ENCODE measurements at regions not wholly inside any gene's neighbourhood (a gene's known extent, or its start where the extent isn't known, plus 50 kb on each side); places are given as distances from the start of the nearest gene placed in this dataset.

DNA sequence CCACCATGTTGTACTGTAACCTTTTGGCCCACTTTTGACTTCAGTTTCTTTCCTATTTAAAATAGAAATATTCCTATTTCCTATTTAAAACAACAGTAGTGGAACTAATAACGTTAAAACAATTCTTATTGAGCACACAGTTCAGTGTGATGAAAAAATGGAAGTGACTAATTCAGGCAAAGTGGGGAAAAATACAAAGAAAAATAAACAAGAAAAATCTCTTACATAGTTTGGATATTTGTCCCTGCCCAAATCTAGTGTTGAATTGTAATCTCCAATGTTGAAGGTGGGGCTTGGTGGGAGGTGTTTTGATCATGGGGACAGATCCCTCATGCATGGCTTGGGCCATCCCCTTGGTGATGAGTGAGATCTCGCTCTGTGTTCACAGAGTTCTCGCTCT lies 198.1 kb upstream of the CPHXL start:
- no peaks in the 10 kb centered on the region for H3K36me3 Mint-ChIP-seq
- intact Hi-C loops (cut with micrococcal nuclease), result no loop called here
- no peaks in the 10 kb centered on the region for H3K27me3 Mint-ChIP-seq
- Histone ChIP-seq H3K4me3 (ENCODE audit: low read length in 2 of 2) (no peak overlapping the region), H3K27me3 (ENCODE audit: insufficient read depth, low read length) (no peaks in the 10 kb centered on the region), H3K9me3 (ENCODE audit: control insufficient read depth in 1 of 2, low read length in 2 of 2) (no peaks in the 10 kb centered on the region), H3K36me3 (ENCODE audit: insufficient read depth, low read length) (no peaks in the 10 kb centered on the region), H3K4me1 (ENCODE audit: insufficient read depth, low read length) (no peaks in the 10 kb centered on the region), H3K27ac (ENCODE audit: low read depth, low read length) (no peak overlapping the region)
- CTCF ChIA-PET (ENCODE audit: partially characterized antibody), result no interaction called here
- POLR2A ChIA-PET (ENCODE audit: partially characterized antibody), result no interaction called here
- H3K4me1 Mint-ChIP-seq, result no peaks in the 10 kb centered on the region
- H3K9me3 Mint-ChIP-seq, result peaks cover 0 to 18% (median 4%) of the 10 kb centered on the region in 8 donors
- no peak overlapping the region for H3K27ac Mint-ChIP-seq
- no peak overlapping the region for H3K4me3 Mint-ChIP-seq
- no peak for DNase-seq

DNA sequence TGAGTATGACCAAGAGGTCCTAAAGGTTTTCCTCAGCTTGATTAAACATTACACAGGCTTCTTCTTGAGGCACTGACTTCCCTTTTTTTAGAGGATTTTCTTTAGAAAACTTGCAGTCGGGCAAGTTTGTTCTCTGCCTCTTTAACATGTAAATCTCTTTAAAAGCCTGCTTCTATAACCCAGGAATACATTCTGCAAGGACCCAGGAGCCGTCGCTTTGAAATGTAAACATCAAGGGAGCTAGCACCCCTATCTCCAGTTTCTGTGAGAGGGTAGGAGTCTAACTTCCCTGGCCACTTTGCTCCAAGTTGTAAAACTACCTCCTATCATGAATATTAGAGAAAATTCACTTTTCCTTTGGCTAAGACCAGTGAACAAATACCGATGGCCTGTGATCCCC lies 201.5 kb upstream of the CPHXL start:
- Mint-ChIP-seq H3K4me3 (no peak overlapping the region), H3K4me1 (no peaks in the 10 kb centered on the region), H3K27ac (no peak overlapping the region), H3K9me3 (peaks cover 0 to 30% (median 7%) of the 10 kb centered on the region in 8 donors), H3K36me3 (no peaks in the 10 kb centered on the region), H3K27me3 (no peaks in the 10 kb centered on the region)
- no peaks in the 10 kb centered on the region for H3K9me3 ChIP-seq (ENCODE audit: control insufficient read depth in 1 of 2, low read length in 2 of 2)
- CTCF ChIA-PET (ENCODE audit: partially characterized antibody), result no interaction called here
- intact Hi-C loops (cut with micrococcal nuclease), result no loop called here
- POLR2A ChIA-PET (ENCODE audit: partially characterized antibody), result no interaction called here
- no peak overlapping the region for H3K27ac ChIP-seq (ENCODE audit: low read depth, low read length)
- no peaks in the 10 kb centered on the region for H3K4me1 ChIP-seq (ENCODE audit: insufficient read depth, low read length)
- no peak for DNase-seq
- H3K27me3 ChIP-seq (ENCODE audit: insufficient read depth, low read length), result no peaks in the 10 kb centered on the region
- no peaks in the 10 kb centered on the region for H3K36me3 ChIP-seq (ENCODE audit: insufficient read depth, low read length)
- no peak overlapping the region for H3K4me3 ChIP-seq (ENCODE audit: low read length in 2 of 2)

DNA sequence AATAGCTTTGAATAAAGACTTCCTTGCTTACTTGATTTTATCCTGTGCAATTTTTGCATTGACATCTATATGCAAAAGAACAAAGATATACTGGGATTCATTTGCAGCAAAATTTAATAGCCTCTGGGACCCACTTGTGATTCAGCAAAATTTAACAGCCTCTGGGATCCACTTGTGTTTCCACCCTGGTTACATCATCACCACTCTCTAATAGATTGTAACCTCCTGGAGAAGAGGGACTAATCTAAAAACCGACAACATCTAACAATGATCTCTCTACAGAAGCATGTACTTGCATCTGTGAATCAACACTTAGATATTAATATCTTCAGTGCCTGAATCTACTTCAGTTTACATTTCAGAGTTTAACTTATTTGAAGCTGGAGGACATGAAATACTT lies 202.0 kb upstream of the CPHXL start:
- Histone ChIP-seq H3K9me3 (ENCODE audit: control insufficient read depth in 1 of 2, low read length in 2 of 2) (no peaks in the 10 kb centered on the region), H3K4me1 (ENCODE audit: insufficient read depth, low read length) (no peaks in the 10 kb centered on the region), H3K4me3 (ENCODE audit: low read length in 2 of 2) (no peak overlapping the region), H3K36me3 (ENCODE audit: insufficient read depth, low read length) (no peaks in the 10 kb centered on the region), H3K27ac (ENCODE audit: low read depth, low read length) (no peak overlapping the region), H3K27me3 (ENCODE audit: insufficient read depth, low read length) (no peaks in the 10 kb centered on the region)
- peaks cover 0 to 30% (median 7%) of the 10 kb centered on the region in 8 donors for H3K9me3 Mint-ChIP-seq
- no peaks in the 10 kb centered on the region for H3K27me3 Mint-ChIP-seq
- no peak overlapping the region for H3K27ac Mint-ChIP-seq
- H3K4me3 Mint-ChIP-seq, result no peak overlapping the region
- intact Hi-C loops (cut with micrococcal nuclease), result no loop called here
- DNase-seq, result no peak
- POLR2A ChIA-PET (ENCODE audit: partially characterized antibody), result no interaction called here
- no peaks in the 10 kb centered on the region for H3K36me3 Mint-ChIP-seq
- no peaks in the 10 kb centered on the region for H3K4me1 Mint-ChIP-seq
- CTCF ChIA-PET (ENCODE audit: partially characterized antibody), result no interaction called here

DNA sequence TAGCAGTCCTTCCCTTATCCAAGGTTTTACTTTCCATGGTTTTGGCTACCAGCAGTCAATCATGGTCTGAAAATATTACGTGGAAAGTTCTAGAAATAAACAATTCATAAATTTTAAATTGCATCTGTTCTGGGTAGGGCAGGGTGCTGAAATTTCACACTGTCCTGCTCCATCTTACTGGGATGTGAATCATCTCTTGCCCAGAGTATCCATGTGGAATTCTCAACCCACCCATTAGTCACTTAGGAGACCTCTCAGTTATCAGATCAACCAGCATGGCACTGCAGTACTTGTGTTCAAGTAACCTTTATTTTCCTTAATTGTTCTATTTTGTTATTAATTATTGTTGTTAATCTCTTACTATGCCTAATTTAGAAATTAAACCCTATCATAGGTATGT lies 202.8 kb upstream of the CPHXL start:
- Mint-ChIP-seq H3K27me3 (no peaks in the 10 kb centered on the region), H3K4me3 (no peak overlapping the region), H3K27ac (no peak overlapping the region), H3K4me1 (no peaks in the 10 kb centered on the region), H3K36me3 (no peaks in the 10 kb centered on the region), H3K9me3 (peaks cover 0 to 30% (median 7%) of the 10 kb centered on the region in 8 donors)
- Histone ChIP-seq H3K27ac (ENCODE audit: low read depth, low read length) (no peak overlapping the region), H3K27me3 (ENCODE audit: insufficient read depth, low read length) (no peaks in the 10 kb centered on the region), H3K36me3 (ENCODE audit: insufficient read depth, low read length) (no peaks in the 10 kb centered on the region), H3K4me1 (ENCODE audit: insufficient read depth, low read length) (no peaks in the 10 kb centered on the region), H3K4me3 (ENCODE audit: low read length in 2 of 2) (no peak overlapping the region), H3K9me3 (ENCODE audit: control insufficient read depth in 1 of 2, low read length in 2 of 2) (no peaks in the 10 kb centered on the region)
- intact Hi-C loops (cut with micrococcal nuclease), result no loop called here
- no peak for DNase-seq
- CTCF ChIA-PET (ENCODE audit: partially characterized antibody), result no interaction called here
- POLR2A ChIA-PET (ENCODE audit: partially characterized antibody), result no interaction called here

DNA sequence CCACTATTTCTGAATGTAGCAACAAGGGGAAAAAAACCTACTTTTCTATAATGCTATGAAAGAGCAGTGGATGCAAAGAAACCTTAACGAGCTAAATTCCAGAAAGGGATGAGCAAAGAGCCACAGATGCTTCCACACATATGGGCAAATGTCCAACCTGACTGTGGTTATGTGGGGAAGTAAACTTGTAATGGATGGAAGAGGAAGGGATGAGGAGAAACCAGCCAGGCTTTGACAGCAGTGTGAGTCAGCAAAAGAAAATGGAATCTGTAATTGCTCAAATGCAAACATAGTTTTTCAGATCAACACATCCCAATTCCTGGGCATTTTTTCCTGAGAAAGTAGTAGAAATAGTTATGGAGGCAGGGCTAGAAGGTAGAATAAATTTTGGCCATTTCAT lies 204.8 kb upstream of the CPHXL start:
- DNase-seq, result no peak
- no peak overlapping the region for H3K4me3 Mint-ChIP-seq
- Histone ChIP-seq H3K36me3 (ENCODE audit: insufficient read depth, low read length) (no peaks in the 10 kb centered on the region), H3K4me1 (ENCODE audit: insufficient read depth, low read length) (no peaks in the 10 kb centered on the region), H3K27me3 (ENCODE audit: insufficient read depth, low read length) (no peaks in the 10 kb centered on the region), H3K4me3 (ENCODE audit: low read length in 2 of 2) (no peak overlapping the region), H3K27ac (ENCODE audit: low read depth, low read length) (no peak overlapping the region), H3K9me3 (ENCODE audit: control insufficient read depth in 1 of 2, low read length in 2 of 2) (no peaks in the 10 kb centered on the region)
- CTCF ChIA-PET (ENCODE audit: partially characterized antibody), result no interaction called here
- H3K27ac Mint-ChIP-seq, result no peak overlapping the region
- no peaks in the 10 kb centered on the region for H3K27me3 Mint-ChIP-seq
- no peaks in the 10 kb centered on the region for H3K4me1 Mint-ChIP-seq
- peaks cover 0 to 30% (median 6%) of the 10 kb centered on the region in 8 donors for H3K9me3 Mint-ChIP-seq
- intact Hi-C loops (cut with micrococcal nuclease), result no loop called here
- POLR2A ChIA-PET (ENCODE audit: partially characterized antibody), result no interaction called here
- no peaks in the 10 kb centered on the region for H3K36me3 Mint-ChIP-seq

DNA sequence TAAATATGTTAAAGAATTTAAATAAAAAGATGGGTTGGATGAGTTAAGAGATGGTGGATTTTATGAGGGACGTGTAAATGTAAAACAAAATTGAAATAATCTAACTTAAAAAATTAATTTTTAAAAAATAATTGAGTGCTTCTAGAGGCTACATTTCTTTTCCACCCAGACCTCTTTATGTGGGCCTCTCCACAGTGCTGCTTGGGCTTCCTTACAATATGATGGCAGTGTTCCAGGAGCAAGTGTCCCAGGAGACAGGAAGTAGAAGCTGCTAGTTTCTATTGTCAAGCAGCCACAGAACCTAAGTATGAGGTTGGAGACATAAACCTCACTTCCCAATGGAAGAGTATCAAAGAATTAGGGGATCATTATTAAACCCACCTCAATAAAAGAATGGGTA lies 205.7 kb upstream of the CPHXL start:
- Mint-ChIP-seq H3K4me1 (no peaks in the 10 kb centered on the region), H3K4me3 (no peak overlapping the region), H3K27me3 (no peaks in the 10 kb centered on the region), H3K9me3 (peaks cover 0 to 30% (median 6%) of the 10 kb centered on the region in 8 donors), H3K36me3 (no peaks in the 10 kb centered on the region), H3K27ac (no peak overlapping the region)
- DNase-seq, result no peak
- no peaks in the 10 kb centered on the region for H3K36me3 ChIP-seq (ENCODE audit: insufficient read depth, low read length)
- POLR2A ChIA-PET (ENCODE audit: partially characterized antibody), result no interaction called here
- no peaks in the 10 kb centered on the region for H3K27me3 ChIP-seq (ENCODE audit: insufficient read depth, low read length)
- no peak overlapping the region for H3K4me3 ChIP-seq (ENCODE audit: low read length in 2 of 2)
- CTCF ChIA-PET (ENCODE audit: partially characterized antibody), result no interaction called here
- no peaks in the 10 kb centered on the region for H3K4me1 ChIP-seq (ENCODE audit: insufficient read depth, low read length)
- intact Hi-C loops (cut with micrococcal nuclease), result no loop called here
- H3K27ac ChIP-seq (ENCODE audit: low read depth, low read length), result no peak overlapping the region
- H3K9me3 ChIP-seq (ENCODE audit: control insufficient read depth in 1 of 2, low read length in 2 of 2), result no peaks in the 10 kb centered on the region

DNA sequence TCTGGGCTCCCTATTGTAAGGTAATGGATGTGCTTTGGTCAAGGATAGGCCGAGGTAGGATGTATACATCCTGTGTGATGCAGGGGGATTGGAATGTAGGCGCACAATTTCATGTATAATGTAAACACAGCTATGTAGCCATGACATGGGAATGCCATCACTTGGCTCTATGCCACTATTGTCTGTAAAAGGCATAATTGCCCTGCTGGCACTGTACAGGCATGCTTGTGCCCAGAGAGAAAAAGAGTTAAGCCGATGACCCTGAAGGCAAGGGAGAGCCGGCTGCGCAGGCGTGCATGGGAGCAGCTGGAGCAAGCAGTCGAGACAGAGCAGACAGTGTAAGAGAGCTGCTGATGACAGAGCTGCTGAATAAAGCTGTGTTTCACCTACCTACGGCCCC lies 212.5 kb upstream of the CPHXL start:
- CTCF ChIA-PET (ENCODE audit: partially characterized antibody), result no interaction called here
- no peaks in the 10 kb centered on the region for H3K4me1 ChIP-seq (ENCODE audit: insufficient read depth, low read length)
- no peak overlapping the region for H3K27ac Mint-ChIP-seq
- no peak overlapping the region for H3K4me3 ChIP-seq (ENCODE audit: low read length in 2 of 2)
- H3K27me3 Mint-ChIP-seq, result no peaks in the 10 kb centered on the region
- intact Hi-C loops (cut with micrococcal nuclease), result no loop called here
- H3K4me1 Mint-ChIP-seq, result no peaks in the 10 kb centered on the region
- H3K9me3 Mint-ChIP-seq, result peaks cover 0 to 12% (median 0%) of the 10 kb centered on the region in 8 donors
- no peaks in the 10 kb centered on the region for H3K36me3 ChIP-seq (ENCODE audit: insufficient read depth, low read length)
- H3K27ac ChIP-seq (ENCODE audit: low read depth, low read length), result no peak overlapping the region
- POLR2A ChIA-PET (ENCODE audit: partially characterized antibody), result no interaction called here
- no peak for DNase-seq
- no peaks in the 10 kb centered on the region for H3K27me3 ChIP-seq (ENCODE audit: insufficient read depth, low read length)
- no peaks in the 10 kb centered on the region for H3K36me3 Mint-ChIP-seq
- H3K4me3 Mint-ChIP-seq, result no peak overlapping the region
- no peaks in the 10 kb centered on the region for H3K9me3 ChIP-seq (ENCODE audit: control insufficient read depth in 1 of 2, low read length in 2 of 2)

DNA sequence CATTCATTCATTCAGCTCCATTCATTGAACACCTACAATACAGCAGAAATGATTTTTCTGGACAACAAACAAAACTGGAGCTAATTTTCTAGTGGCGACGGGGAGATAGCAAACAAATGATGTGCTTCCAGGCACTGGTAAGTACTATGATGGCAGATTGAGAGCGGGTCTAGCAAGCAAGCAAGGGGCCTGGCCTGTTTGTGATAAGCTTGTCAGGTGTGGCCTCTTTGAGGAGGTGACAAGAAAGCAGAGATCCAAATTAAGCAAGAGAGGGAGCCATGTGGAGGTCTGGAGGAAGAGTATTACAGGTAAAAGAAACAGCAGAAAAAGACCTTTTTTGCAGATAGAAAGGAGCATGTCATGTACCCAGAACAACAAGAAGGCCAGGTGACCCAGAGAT lies 216.1 kb upstream of the CPHXL start:
- ChIA-PET CTCF (ENCODE audit: partially characterized antibody) (no interaction called here), POLR2A (ENCODE audit: partially characterized antibody) (no interaction called here)
- no peaks in the 10 kb centered on the region for H3K27me3 Mint-ChIP-seq
- intact Hi-C loops (cut with micrococcal nuclease), result no loop called here
- Histone ChIP-seq H3K36me3 (ENCODE audit: insufficient read depth, low read length) (no peaks in the 10 kb centered on the region), H3K4me1 (ENCODE audit: insufficient read depth, low read length) (no peaks in the 10 kb centered on the region), H3K27me3 (ENCODE audit: insufficient read depth, low read length) (no peaks in the 10 kb centered on the region), H3K27ac (ENCODE audit: low read depth, low read length) (no peak overlapping the region), H3K9me3 (ENCODE audit: control insufficient read depth in 1 of 2, low read length in 2 of 2) (no peaks in the 10 kb centered on the region), H3K4me3 (ENCODE audit: low read length in 2 of 2) (no peak overlapping the region)
- no peaks in the 10 kb centered on the region for H3K4me1 Mint-ChIP-seq
- H3K27ac Mint-ChIP-seq, result no peak overlapping the region
- H3K4me3 Mint-ChIP-seq, result no peak overlapping the region
- no peak for DNase-seq
- H3K9me3 Mint-ChIP-seq, result peaks cover 0 to 10% (median 0%) of the 10 kb centered on the region in 8 donors
- no peaks in the 10 kb centered on the region for H3K36me3 Mint-ChIP-seq
